Left colon (tissue), 2 donors: ENCODE measurements at regions not wholly inside any gene's neighbourhood (a gene's known extent, or its start where the extent isn't known, plus 50 kb on each side); places are given as distances from the start of the nearest gene placed in this dataset.

ENCODE experiments used
- ATAC-seq: fragments of 200-7000 bp; cut with Tn5 transposase; one replicate; pipeline ENCODE4 v1.9.1; 2020; ENCODE audit warnings: mild to moderate bottlenecking, moderate library complexity
- DNase-seq, 2 donors: peaks; one replicate each; pipeline ENCODE4 v3.0.0-alpha.2; 2020
- intact Hi-C, 2 donors: fragments of 100-400 bp; cut with DNase I in 1 of 2; cut with micrococcal nuclease in 1 of 2; formaldehyde crosslinking; loops; one replicate each; pipeline versions ENCODE4 v1.11.2 to v1.14.0; 2022; cut with DNase I, micrococcal nuclease
- donor health status: DM: no; HTN: no; CAD: no.
- donor health status: DM: yes; HTN: yes; CAD: no.

GRCh38 chr9:71250581-71250980 lies 129.2 kb upstream of the TRPM3 start:
- no peak for ATAC-seq
- no peak for DNase-seq
- intact Hi-C loops, result no loop called here

GRCh38 chr9:71249729-71250317 lies 128.4 kb upstream of the TRPM3 start:
- DNase-seq, result no peak
- intact Hi-C loops, result loop anchor here (5.0 to 10.0 kb wide), 2 partner anchors 608 to 615 kb away; no protein-coding TSS in a partner anchor
- peak; percentile 78 for ATAC-seq

GRCh38 chr9:71245651-71246050 lies 124.2 kb upstream of the TRPM3 start:
- intact Hi-C loops, result loop anchor here (5.0 to 10.0 kb wide), 2 partner anchors 603 to 611 kb away; no protein-coding TSS in a partner anchor
- ATAC-seq, result no peak
- DNase-seq, result no peak

- ATAC-seq (no peak), DNase-seq (no peak)
- intact Hi-C loops, result loop anchor here in 1 of 2 donors (10.0 kb wide), 1 partner anchor 609 kb away; no protein-coding TSS in a partner anchor
These were observed 122.5 kb upstream of the TRPM3 start for GRCh38 chr9:71243951-71244350.

- intact Hi-C loops, result loop anchor here in 1 of 2 donors (10.0 kb wide), 1 partner anchor 607 kb away; no protein-coding TSS in a partner anchor
- no peak for DNase-seq
- ATAC-seq, result no peak
These were observed 120.7 kb upstream of the TRPM3 start for GRCh38 chr9:71242081-71242480.

GRCh38 chr9:71237051-71237450 lies 115.6 kb upstream of the TRPM3 start:
- ATAC-seq (no peak), DNase-seq (no peak)
- intact Hi-C loops, result no loop called here

- intact Hi-C loops, result no loop called here
- DNase-seq (no peak), ATAC-seq (no peak)
These were observed 112.2 kb upstream of the TRPM3 start for GRCh38 chr9:71233646-71234045.

- intact Hi-C loops, result no loop called here
- ATAC-seq (no peak), DNase-seq (no peak)
These were observed 102.6 kb upstream of the TRPM3 start for GRCh38 chr9:71223953-71224538.

GRCh38 chr9:71218774-71219173 lies 97.4 kb upstream of the TRPM3 start:
- no peak for DNase-seq
- intact Hi-C loops, result no loop called here
- ATAC-seq, result no peak

GRCh38 chr9:71213633-71214032 lies 92.2 kb upstream of the TRPM3 start:
- DNase-seq (no peak), ATAC-seq (no peak)
- intact Hi-C loops, result no loop called here

GRCh38 chr9:71210326-71210725 lies 88.9 kb upstream of the TRPM3 start:
- no peak for ATAC-seq

GRCh38 chr9:71209890-71210289 lies 88.5 kb upstream of the TRPM3 start:
- intact Hi-C loops, result no loop called here
- DNase-seq (no peak), ATAC-seq (no peak)

More at GRCh38 chr9:71210326-71210725, 88.9 kb upstream of the TRPM3 start:
- DNase-seq, result no peak
- intact Hi-C loops, result no loop called here

GRCh38 chr9:71202931-71203330 lies 81.5 kb upstream of the TRPM3 start:
- intact Hi-C loops, result no loop called here
- DNase-seq (no peak), ATAC-seq (no peak)

GRCh38 chr9:71191708-71192107 lies 70.3 kb upstream of the TRPM3 start:
- DNase-seq, result no peak
- intact Hi-C loops, result no loop called here
- no peak for ATAC-seq

GRCh38 chr9:71183251-71183650 lies 61.8 kb upstream of the TRPM3 start:
- ATAC-seq, result no peak
- intact Hi-C loops, result no loop called here

GRCh38 chr9:71179183-71179582 lies 57.8 kb upstream of the TRPM3 start:
- ATAC-seq, result peak; percentile 84
- intact Hi-C loops, result no loop called here
- peak in 1 of 2 donors; percentile 7 for DNase-seq

More at GRCh38 chr9:71183251-71183650, 61.8 kb upstream of the TRPM3 start:
- DNase-seq, result no peak

GRCh38 chr9:71177901-71178300 lies 56.5 kb upstream of the TRPM3 start:
- intact Hi-C loops, result no loop called here
- ATAC-seq, result peak; percentile 86
- no peak for DNase-seq

GRCh38 chr9:71171517-71171916 lies 50.1 kb upstream of the TRPM3 start:
- intact Hi-C loops, result no loop called here
- DNase-seq (no peak), ATAC-seq (no peak)
